GM12878 (cell line): ENCODE measurements at regions not wholly inside any gene's neighbourhood (a gene's known extent, or its start where the extent isn't known, plus 50 kb on each side); places are given as distances from the start of the nearest gene placed in this dataset.

Source experiments
- ATAC-seq: fragments of 200-7000 bp; cut with Tn5 transposase; 3 replicates; pipeline ENCODE4 v1.9.1; 2020; ENCODE audit warnings: mild to moderate bottlenecking, moderate library complexity
- BruUV-seq: library from RNA; stranded (reverse); fragments of 400-500 nt; replicated peaks from 2 replicates; lab custom pipeline; 2021; lab: Mats Ljungman, UMichigan
- CTCF ChIA-PET: fragments of 300-600 bp; sonication (Branson Sonifier 250); formaldehyde crosslinking; extraction: SDS; loops from one replicate; lab custom pipeline; 2021; ENCODE audit warnings: inconsistent platforms; lab: Yijun Ruan, JAX
- POLR2A ChIA-PET: fragments of 350-600 bp; formaldehyde crosslinking; extraction: SDS; loops from one replicate; lab custom pipeline; 2021; ENCODE audit warnings: inconsistent platforms; lab: Charles Lee
- RAD21 ChIA-PET: fragments of 300-600 bp; sonication (Branson Sonifier 250); formaldehyde crosslinking; loops from one replicate; lab custom pipeline; 2023; ENCODE audit warnings: antibody characterized with exemption; ENCODE audit not compliant: unreplicated experiment; lab: Charles Lee
- SMC1A ChIA-PET: fragments of 300-600 bp; sonication (Branson Sonifier 250); formaldehyde crosslinking; loops from one replicate; lab custom pipeline; 2023; ENCODE audit not compliant: unreplicated experiment, uncharacterized antibody; lab: Charles Lee
- DNase-seq: peaks from one replicate; pipeline ENCODE4 v3.0.0-alpha.2; 2011; ENCODE audit warnings: low read depth, low spot score
- FAIRE-seq: peaks from 3 replicates; lab custom pipeline; 2011; peaks lifted over from hg19 to GRCh38; lab: Jason Lieb, UNC
- H2AFZ ChIP-seq: 2 replicates; pipeline ENCODE4 v1.6.0; 2011; ENCODE audit warnings: low read depth, low read length, control low read depth; ENCODE audit not compliant: control insufficient read depth
- H3K27ac ChIP-seq: 2 replicates; pipeline ENCODE4 v1.5.1; 2011; ENCODE audit warnings: control low read depth; ENCODE audit not compliant: control insufficient read depth, insufficient read depth
- H3K27me3 ChIP-seq, 2 experiments: replicated peaks in 1 of 2; 2 replicates each; pipeline versions ENCODE4 v1.6.0 to v1.6.1; 2011; ENCODE audit warnings: low read length in 1 of 2; ENCODE audit not compliant: control insufficient read depth in 2 of 2, insufficient read depth in 2 of 2
- H3K36me3 ChIP-seq, 2 experiments: 2 replicates each; pipeline ENCODE4 v1.5.1; 2011; ENCODE audit warnings: low read length in 1 of 2; ENCODE audit not compliant: control insufficient read depth in 2 of 2, insufficient read depth in 2 of 2
- H3K4me1 ChIP-seq: 2 replicates; pipeline ENCODE4 v1.6.1; 2011; ENCODE audit warnings: mild to moderate bottlenecking, low read length, moderate library complexity, mixed read lengths; ENCODE audit not compliant: control insufficient read depth, insufficient read depth
- H3K4me2 ChIP-seq: 2 replicates; pipeline ENCODE4 v1.6.0; 2011; ENCODE audit warnings: control low read depth; ENCODE audit not compliant: control insufficient read depth, insufficient read depth
- H3K4me3 ChIP-seq: fragments of 200-600 bp; sonication (generic); 2 replicates; pipeline ENCODE4 v1.5.1; 2016
- H3K79me2 ChIP-seq: 2 replicates; pipeline ENCODE4 v1.6.0; 2011; ENCODE audit warnings: low read length; ENCODE audit not compliant: control insufficient read depth, insufficient read depth
- H3K9ac ChIP-seq: 2 replicates; pipeline ENCODE4 v1.8.0; 2011; ENCODE audit warnings: low read length, control low read depth, mixed read lengths; ENCODE audit not compliant: control insufficient read depth, insufficient read depth
- H3K9me3 ChIP-seq: replicated peaks from 3 replicates; pipeline ENCODE4 v1.5.1; 2011; ENCODE audit warnings: mild to moderate bottlenecking, low read length; ENCODE audit not compliant: control insufficient read depth, insufficient read depth
- H4K20me1 ChIP-seq: 2 replicates; pipeline ENCODE4 v1.6.0; 2011; ENCODE audit not compliant: control insufficient read depth, insufficient read depth
- ATF7 ChIP-seq: fragments of 450-650 bp; IDR thresholded peaks from 2 replicates; pipeline ENCODE4 v1.6.1; 2016; ENCODE audit warnings: low read depth, mild to moderate bottlenecking
- CBFB ChIP-seq: IDR thresholded peaks from 2 replicates; pipeline ENCODE4 v1.6.1; 2016; ENCODE audit warnings: antibody characterized with exemption, low read depth
- DPF2 ChIP-seq: fragments of 450-650 bp; IDR thresholded peaks from 2 replicates; pipeline ENCODE4 v1.6.1; 2017; ENCODE audit warnings: mild to moderate bottlenecking
- ESRRA ChIP-seq: IDR thresholded peaks from 2 replicates; pipeline ENCODE4 v1.6.1; 2012; ENCODE audit warnings: mild to moderate bottlenecking, low read length, improper control_type of control experiment
- HDAC2 ChIP-seq: fragments of 200-600 bp; sonication (generic); IDR thresholded peaks from 2 replicates; pipeline ENCODE4 v1.6.1; 2017
- NBN ChIP-seq: fragments of 450-650 bp; IDR thresholded peaks from 2 replicates; pipeline ENCODE4 v1.6.1; 2016
- POLR2A ChIP-seq: IDR thresholded peaks from 2 replicates; pipeline ENCODE4 v1.6.1; 2011; ENCODE audit warnings: low read depth, mild to moderate bottlenecking, low read length
- RB1 ChIP-seq: fragments of 450-650 bp; formaldehyde crosslinking; IDR thresholded peaks from 2 replicates; pipeline ENCODE4 v1.6.1; 2017; ENCODE audit warnings: mild to moderate bottlenecking, borderline replicate concordance
- SMC3 ChIP-seq: IDR thresholded peaks from 2 replicates; pipeline ENCODE4 v1.6.1; 2011; ENCODE audit warnings: low read length, improper control_type of control experiment, borderline replicate concordance
- SUZ12 ChIP-seq: fragments of 200-600 bp; sonication (generic); IDR thresholded peaks from one replicate; pipeline ENCODE4 v1.6.1; 2018; ENCODE audit warnings: antibody characterized with exemption, mild to moderate bottlenecking; ENCODE audit not compliant: unreplicated experiment
- WGBS: methylation state at CpG from one replicate; pipeline ENCODE4 v1.1.6; 2016; ENCODE audit warnings: low lambda C conversion rate; ENCODE audit not compliant: insufficient replicate concordance, insufficient coverage; ENCODE audit errors: missing lambda C conversion rate; 5-methylcytosine and 5-hydroxymethylcytosine counted together
- in situ Hi-C: fragments of 300-500 bp; cut with MboI; formaldehyde crosslinking; loops from 9 replicates; pipeline ENCODE4 v1.14.3; 2018; ENCODE audit warnings: mixed read lengths
- intact Hi-C: fragments of 100-400 bp; cut with micrococcal nuclease; formaldehyde crosslinking; loops from one replicate; pipeline ENCODE4 v1.14.2; 2022; ENCODE audit not compliant: unreplicated experiment
- TF ChIP-seq, protein P1 (sequence below): fragments of 450-650 bp; formaldehyde crosslinking; IDR thresholded peaks from 2 replicates; pipeline ENCODE4 v1.4.0; 2022; ENCODE audit warnings: mild to moderate bottlenecking, moderate library complexity
- TF ChIP-seq, protein P2 (sequence below): fragments of 450-650 bp; IDR thresholded peaks from 2 replicates; pipeline ENCODE4 v1.6.1; 2017; ENCODE audit warnings: mild to moderate bottlenecking, low read depth, inconsistent platforms; ENCODE audit not compliant: poor library complexity, severe bottlenecking
- TF ChIP-seq, protein P3 (sequence below): IDR thresholded peaks from 2 replicates; pipeline ENCODE4 v1.6.1; 2011; ENCODE audit warnings: borderline replicate concordance, low read depth, mild to moderate bottlenecking, moderate library complexity, low read length; ENCODE audit not compliant: insufficient read depth, poor library complexity, severe bottlenecking

DNA sequence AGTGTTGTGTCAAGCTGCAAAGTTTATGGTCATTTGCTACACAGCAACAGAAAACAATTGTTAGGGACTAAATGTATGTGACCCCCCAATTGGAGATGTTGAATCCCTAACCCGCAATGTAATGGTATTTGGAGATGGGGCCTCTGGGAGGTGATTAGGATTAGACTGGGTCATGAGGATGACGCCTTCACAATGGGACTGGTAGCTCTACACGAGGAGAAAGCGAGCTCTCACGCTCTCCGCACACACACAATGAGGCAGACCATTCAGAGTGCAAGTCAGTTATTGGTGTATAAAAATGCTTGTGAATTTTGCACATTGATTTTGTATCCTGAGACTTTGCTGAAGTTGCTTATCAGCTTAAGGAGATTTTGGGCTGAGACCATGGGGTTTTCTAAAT lies 116.9 kb upstream of the NSMCE3 start (continued):
- TF ChIP-seq, protein P1, sequence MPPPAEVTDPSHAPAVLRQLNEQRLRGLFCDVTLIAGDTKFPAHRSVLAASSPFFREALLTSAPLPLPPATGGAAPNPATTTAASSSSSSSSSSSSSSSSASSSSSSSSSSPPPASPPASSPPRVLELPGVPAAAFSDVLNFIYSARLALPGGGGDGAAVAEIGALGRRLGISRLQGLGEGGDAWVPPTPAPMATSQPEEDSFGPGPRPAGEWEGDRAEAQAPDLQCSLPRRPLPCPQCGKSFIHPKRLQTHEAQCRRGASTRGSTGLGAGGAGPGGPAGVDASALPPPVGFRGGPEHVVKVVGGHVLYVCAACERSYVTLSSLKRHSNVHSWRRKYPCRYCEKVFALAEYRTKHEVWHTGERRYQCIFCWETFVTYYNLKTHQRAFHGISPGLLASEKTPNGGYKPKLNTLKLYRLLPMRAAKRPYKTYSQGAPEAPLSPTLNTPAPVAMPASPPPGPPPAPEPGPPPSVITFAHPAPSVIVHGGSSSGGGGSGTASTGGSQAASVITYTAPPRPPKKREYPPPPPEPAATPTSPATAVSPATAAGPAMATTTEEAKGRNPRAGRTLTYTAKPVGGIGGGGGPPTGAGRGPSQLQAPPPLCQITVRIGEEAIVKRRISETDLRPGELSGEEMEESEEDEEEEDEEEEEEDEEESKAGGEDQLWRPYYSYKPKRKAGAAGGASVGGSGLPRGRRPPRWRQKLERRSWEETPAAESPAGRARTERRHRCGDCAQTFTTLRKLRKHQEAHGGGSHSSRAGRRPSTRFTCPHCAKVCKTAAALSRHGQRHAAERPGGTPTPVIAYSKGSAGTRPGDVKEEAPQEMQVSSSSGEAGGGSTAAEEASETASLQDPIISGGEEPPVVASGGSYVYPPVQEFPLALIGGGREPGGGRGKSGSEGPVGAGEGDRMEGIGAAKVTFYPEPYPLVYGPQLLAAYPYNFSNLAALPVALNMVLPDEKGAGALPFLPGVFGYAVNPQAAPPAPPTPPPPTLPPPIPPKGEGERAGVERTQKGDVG (CRISPR knock-in tag) = no peak
- TF ChIP-seq HDAC2 = no peak

DNA sequence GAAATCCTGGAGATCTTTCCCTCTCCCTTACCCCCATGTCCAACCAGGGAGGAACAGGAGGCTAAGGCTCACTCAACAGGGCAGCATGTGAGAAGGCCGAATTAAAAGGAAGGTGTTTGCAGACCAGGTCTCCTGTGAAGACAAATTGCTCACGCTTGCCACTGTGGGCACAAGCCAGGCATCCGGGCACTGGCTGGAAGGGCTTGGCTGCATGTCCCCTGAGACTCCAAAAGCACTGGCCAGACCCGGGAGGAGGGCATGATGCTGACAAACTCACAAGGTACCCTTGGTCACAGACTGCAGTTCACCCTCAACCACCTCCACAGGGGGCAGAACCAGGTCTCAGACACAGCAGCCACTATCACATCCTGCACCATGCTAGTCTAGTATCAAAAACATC lies 113.7 kb upstream of the NSMCE3 start:
- TF ChIP-seq, protein P2, sequence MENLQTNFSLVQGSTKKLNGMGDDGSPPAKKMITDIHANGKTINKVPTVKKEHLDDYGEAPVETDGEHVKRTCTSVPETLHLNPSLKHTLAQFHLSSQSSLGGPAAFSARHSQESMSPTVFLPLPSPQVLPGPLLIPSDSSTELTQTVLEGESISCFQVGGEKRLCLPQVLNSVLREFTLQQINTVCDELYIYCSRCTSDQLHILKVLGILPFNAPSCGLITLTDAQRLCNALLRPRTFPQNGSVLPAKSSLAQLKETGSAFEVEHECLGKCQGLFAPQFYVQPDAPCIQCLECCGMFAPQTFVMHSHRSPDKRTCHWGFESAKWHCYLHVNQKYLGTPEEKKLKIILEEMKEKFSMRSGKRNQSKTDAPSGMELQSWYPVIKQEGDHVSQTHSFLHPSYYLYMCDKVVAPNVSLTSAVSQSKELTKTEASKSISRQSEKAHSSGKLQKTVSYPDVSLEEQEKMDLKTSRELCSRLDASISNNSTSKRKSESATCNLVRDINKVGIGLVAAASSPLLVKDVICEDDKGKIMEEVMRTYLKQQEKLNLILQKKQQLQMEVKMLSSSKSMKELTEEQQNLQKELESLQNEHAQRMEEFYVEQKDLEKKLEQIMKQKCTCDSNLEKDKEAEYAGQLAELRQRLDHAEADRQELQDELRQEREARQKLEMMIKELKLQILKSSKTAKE = no peak
- TF ChIP-seq, protein P3, sequence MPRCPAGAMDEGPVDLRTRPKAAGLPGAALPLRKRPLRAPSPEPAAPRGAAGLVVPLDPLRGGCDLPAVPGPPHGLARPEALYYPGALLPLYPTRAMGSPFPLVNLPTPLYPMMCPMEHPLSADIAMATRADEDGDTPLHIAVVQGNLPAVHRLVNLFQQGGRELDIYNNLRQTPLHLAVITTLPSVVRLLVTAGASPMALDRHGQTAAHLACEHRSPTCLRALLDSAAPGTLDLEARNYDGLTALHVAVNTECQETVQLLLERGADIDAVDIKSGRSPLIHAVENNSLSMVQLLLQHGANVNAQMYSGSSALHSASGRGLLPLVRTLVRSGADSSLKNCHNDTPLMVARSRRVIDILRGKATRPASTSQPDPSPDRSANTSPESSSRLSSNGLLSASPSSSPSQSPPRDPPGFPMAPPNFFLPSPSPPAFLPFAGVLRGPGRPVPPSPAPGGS = no peak
- TF ChIP-seq POLR2A = no peak
- no peak for TF ChIP-seq NBN
- TF ChIP-seq ATF7 = no peak
- no peak for TF ChIP-seq SMC3
- no peak for TF ChIP-seq SUZ12
- TF ChIP-seq RB1 = no peak
- TF ChIP-seq DPF2 = no peak
- TF ChIP-seq ESRRA = no peak
- no peak for TF ChIP-seq CBFB
- Histone ChIP-seq H3K36me3 (no peaks in the 10 kb centered on the region), H3K4me3 (no peak overlapping the region), H3K4me1 (no peaks in the 10 kb centered on the region), H4K20me1 (no peaks in the 10 kb centered on the region), H2AFZ (no peak overlapping the region), H3K27ac (no peak overlapping the region), H3K27me3 (no peaks in the 10 kb centered on the region), H3K79me2 (no peaks in the 10 kb centered on the region), H3K4me2 (no peak overlapping the region), H3K9me3 (no peaks in the 10 kb centered on the region; the same call in 2 of the 3 replicates), H3K9ac (no peak overlapping the region)
- 8% methylated on average over 4 of the region's 4 CpGs for WGBS
- no TSS peak for BruUV-seq
- RAD21 ChIA-PET = no interaction called here
- ATAC-seq (no peak), DNase-seq (no peak), FAIRE-seq (no peak)
- in situ Hi-C loops = no loop called here
- intact Hi-C loops = no loop called here
- POLR2A ChIA-PET = no interaction called here
- SMC1A ChIA-PET = no interaction called here
- CTCF ChIA-PET = no interaction called here
